ENCODE measurements at regions not wholly inside any gene's neighbourhood (a gene's known extent, or its start where the extent isn't known, plus 50 kb on each side); places are given as distances from the start of the nearest gene placed in this dataset.

DNA sequence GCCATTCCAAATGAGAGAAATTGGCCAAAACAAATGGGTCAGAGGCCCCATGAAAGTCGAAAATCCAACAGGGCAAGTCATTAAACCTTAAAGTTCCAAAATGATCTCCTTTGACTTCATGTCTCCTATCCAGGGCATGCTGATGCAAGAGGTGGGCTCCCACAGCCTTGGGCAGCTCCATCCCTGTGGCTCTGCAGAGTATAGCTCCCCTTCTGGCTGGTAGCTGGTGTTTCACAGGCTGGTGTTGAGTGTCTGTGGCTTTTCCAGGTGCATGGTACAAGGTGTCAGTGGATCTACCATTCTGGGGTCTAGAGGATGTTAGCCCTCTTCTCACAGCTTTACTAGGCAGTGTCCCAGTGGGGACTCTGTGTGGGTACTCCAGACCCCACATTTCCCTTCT lies 115.2 kb upstream of the LAMA2 start:
- intact Hi-C loops (cut with DNase I; ENCODE audit: low total_unique reads), result no loop called here
- H3K27ac ChIP-seq, result no peak overlapping the region
- no peak for DNase-seq (ENCODE audit: low spot score in 2 of 2)
- H3K27me3 ChIP-seq, result no peaks in the 10 kb centered on the region
- no peaks in the 10 kb centered on the region for H3K36me3 ChIP-seq
- H3K9me3 ChIP-seq, result peaks cover 0 to 14% of the 10 kb centered on the region in 2 donors
- H3K4me1 ChIP-seq, result no peaks in the 10 kb centered on the region
- TF ChIP-seq, protein P1, sequence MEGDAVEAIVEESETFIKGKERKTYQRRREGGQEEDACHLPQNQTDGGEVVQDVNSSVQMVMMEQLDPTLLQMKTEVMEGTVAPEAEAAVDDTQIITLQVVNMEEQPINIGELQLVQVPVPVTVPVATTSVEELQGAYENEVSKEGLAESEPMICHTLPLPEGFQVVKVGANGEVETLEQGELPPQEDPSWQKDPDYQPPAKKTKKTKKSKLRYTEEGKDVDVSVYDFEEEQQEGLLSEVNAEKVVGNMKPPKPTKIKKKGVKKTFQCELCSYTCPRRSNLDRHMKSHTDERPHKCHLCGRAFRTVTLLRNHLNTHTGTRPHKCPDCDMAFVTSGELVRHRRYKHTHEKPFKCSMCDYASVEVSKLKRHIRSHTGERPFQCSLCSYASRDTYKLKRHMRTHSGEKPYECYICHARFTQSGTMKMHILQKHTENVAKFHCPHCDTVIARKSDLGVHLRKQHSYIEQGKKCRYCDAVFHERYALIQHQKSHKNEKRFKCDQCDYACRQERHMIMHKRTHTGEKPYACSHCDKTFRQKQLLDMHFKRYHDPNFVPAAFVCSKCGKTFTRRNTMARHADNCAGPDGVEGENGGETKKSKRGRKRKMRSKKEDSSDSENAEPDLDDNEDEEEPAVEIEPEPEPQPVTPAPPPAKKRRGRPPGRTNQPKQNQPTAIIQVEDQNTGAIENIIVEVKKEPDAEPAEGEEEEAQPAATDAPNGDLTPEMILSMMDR (IDR thresholded peaks at IDR 0.05), result no peak
- TF ChIP-seq POLR2AphosphoS5 (IDR thresholded peaks at IDR 0.05) (no peak), POLR2A (IDR thresholded peaks at IDR 0.05) (no peak)
- no peak overlapping the region for H3K4me3 ChIP-seq

DNA sequence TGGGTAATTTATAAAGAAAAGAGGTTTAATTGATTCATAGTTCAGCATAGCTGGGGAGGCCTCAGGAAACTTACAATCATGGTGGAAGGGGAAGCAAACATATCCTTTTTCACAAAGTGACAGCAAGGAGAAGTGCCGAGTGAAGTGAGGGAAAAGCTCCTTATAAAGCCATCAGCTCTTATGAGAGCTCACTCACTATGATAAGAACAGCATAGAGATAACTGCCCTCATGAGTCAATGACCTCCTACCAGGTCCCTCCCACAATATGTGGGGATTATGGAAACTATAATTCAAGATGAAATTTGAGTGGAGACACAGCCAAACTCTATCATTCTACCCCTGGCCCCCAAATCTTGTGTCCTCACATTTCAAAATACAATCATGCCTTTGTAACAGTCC lies 115.8 kb upstream of the LAMA2 start:
- Histone ChIP-seq H3K4me3 (no peak overlapping the region), H3K9me3 (peaks cover 0 to 9% of the 10 kb centered on the region in 2 donors), H3K4me1 (no peaks in the 10 kb centered on the region), H3K27ac (no peak overlapping the region), H3K36me3 (no peaks in the 10 kb centered on the region), H3K27me3 (no peaks in the 10 kb centered on the region)
- TF ChIP-seq POLR2AphosphoS5 (IDR thresholded peaks at IDR 0.05), result no peak
- TF ChIP-seq, protein P1 (IDR thresholded peaks at IDR 0.05), result no peak
- no peak for DNase-seq (ENCODE audit: low spot score in 2 of 2)
- intact Hi-C loops (cut with DNase I; ENCODE audit: low total_unique reads), result no loop called here

DNA sequence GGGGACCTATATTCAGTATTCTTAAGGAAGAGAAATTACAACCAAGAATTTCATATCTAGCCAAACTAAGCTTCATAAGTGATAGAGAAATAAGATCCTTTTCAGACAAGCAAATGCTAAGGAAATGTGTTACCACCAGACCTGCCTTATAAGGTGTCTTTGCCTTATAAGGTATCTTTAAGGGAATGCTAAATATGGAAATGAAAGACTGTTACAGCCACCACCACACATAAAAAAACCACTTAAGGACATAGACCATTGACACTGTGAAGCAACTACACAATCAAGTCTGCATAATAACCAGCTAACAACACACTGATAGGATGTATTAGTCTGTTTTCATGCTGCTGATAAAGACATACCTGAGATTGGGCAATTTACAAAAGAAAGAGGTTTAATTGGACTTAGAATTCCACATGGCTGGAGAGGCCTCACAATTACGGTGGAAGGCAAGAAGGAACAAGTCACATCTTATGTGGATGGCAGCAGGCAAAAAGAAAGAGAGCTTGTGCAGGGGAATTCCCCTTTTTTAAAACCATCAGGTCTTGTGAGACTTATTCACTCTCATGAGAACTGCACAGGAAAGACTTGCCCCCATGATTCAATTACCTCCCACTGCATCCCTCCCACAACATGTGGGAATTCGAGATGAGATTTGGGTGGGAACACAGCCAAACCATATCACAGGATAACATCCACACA lies 119.2 kb upstream of the LAMA2 start:
- Histone ChIP-seq H3K4me1 (no peaks in the 10 kb centered on the region), H3K4me3 (no peak overlapping the region), H3K27ac (no peak overlapping the region), H3K9me3 (peaks cover 0 to 9% of the 10 kb centered on the region in 2 donors), H3K27me3 (no peaks in the 10 kb centered on the region), H3K36me3 (no peaks in the 10 kb centered on the region)
- intact Hi-C loops (cut with DNase I; ENCODE audit: low total_unique reads), result no loop called here
- DNase-seq (ENCODE audit: low spot score in 2 of 2), result no peak
- TF ChIP-seq, protein P1 (IDR thresholded peaks at IDR 0.05), result no peak
- TF ChIP-seq POLR2AphosphoS5 (IDR thresholded peaks at IDR 0.05) (no peak), POLR2A (IDR thresholded peaks at IDR 0.05) (no peak)

DNA sequence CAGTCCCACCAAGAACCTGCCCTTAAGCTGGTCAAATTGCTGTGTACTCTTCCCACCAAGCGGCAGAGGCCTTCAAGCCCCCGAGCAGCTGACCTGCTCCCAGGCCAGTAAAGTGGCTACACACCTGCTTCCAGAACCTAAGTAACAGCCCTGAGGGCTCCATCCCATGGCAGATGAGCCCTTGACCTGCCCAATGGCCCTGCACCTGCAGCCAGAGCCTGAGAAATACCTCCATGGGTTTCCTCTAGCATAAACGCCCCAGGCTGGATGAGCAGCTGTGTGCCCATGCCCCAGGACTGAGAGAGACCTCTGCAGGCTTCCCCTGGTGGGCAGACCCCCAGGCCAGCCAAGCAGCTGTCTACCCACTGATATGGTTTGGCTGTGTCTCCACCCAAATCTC lies 123.0 kb upstream of the LAMA2 start:
- Histone ChIP-seq H3K9me3 (no peaks in the 10 kb centered on the region), H3K36me3 (no peaks in the 10 kb centered on the region), H3K4me3 (no peak overlapping the region), H3K4me1 (no peaks in the 10 kb centered on the region), H3K27me3 (no peaks in the 10 kb centered on the region), H3K27ac (no peak overlapping the region)
- TF ChIP-seq, protein P1 (IDR thresholded peaks at IDR 0.05), result no peak
- TF ChIP-seq POLR2A (IDR thresholded peaks at IDR 0.05), result no peak
- no peak for TF ChIP-seq POLR2AphosphoS5 (IDR thresholded peaks at IDR 0.05)
- intact Hi-C loops (cut with DNase I; ENCODE audit: low total_unique reads), result no loop called here
- DNase-seq (ENCODE audit: low spot score in 2 of 2), result no peak

DNA sequence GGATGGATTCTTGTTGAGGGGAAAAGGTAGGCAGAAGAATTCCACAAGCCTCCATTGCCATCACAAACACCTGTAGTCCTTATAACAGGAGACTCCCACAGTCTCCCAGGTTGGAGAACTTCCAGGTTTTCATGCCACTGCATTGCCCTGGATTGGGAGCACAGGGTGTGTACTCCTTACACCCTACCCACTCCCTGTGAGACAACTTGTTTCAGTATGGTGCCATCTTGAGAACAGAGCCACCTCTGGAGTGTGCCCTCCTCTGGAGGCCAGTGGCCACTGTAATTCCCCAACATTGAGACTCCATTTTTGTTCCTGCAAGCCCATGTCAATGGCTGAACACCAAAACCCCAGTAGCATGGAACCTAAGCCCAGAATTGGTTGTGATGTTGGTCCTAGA lies 123.5 kb upstream of the LAMA2 start:
- Histone ChIP-seq H3K27me3 (no peaks in the 10 kb centered on the region), H3K9me3 (no peaks in the 10 kb centered on the region), H3K27ac (no peak overlapping the region), H3K4me3 (no peak overlapping the region), H3K36me3 (no peaks in the 10 kb centered on the region), H3K4me1 (no peaks in the 10 kb centered on the region)
- no peak for DNase-seq (ENCODE audit: low spot score in 2 of 2)
- intact Hi-C loops (cut with DNase I; ENCODE audit: low total_unique reads), result no loop called here
- TF ChIP-seq, protein P1 (IDR thresholded peaks at IDR 0.05), result no peak
- no peak for TF ChIP-seq POLR2A (IDR thresholded peaks at IDR 0.05)
- no peak for TF ChIP-seq POLR2AphosphoS5 (IDR thresholded peaks at IDR 0.05)

Measured in breast epithelium (tissue), 4 donors.